ENCODE measurements at regions not wholly inside any gene's neighbourhood (a gene's known extent, or its start where the extent isn't known, plus 50 kb on each side); places are given as distances from the start of the nearest gene placed in this dataset.
A peak's percentile ranks its signal among the peaks of the same experiment; 100 is the strongest.
"Not testable (repeated sequence)": the region's sequence is repeated elsewhere in the genome, so short reads cannot be mapped to it uniquely, and the experiment has no call there.

DNA sequence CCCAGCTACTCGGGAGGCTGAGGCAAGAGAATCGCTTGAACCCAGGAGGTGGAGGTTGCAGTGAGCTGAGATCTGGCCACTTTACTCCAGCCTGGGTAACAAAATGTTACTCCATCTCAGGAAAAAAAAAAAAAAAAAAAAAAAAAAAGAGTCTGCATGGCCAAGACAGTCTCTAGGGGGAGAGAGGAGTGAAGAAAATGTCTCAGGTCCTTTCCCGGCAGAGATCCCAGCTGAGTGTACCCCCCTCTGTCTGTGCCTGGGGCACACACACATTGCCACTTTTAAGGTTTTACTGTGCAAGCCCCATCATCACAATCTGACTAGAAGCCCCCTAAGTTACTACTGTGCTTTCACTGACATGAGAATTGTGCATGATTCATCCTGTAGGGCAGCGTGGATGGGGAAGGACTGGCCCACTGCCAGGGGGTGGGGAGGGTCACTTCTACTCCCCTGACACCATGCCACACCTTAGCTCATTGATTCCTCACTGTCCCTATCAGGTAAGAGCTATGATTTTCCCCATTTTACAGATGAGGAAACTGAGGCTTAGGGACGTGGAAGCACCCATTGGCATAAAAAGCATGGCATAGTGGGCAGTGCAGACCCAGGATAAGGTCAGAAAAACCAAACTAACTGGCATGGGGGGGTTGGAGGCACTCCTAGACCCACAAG, 102.3 kb upstream of the LARP1 start:
- no peak for DNase-seq (ENCODE audit: low spot score)

DNA sequence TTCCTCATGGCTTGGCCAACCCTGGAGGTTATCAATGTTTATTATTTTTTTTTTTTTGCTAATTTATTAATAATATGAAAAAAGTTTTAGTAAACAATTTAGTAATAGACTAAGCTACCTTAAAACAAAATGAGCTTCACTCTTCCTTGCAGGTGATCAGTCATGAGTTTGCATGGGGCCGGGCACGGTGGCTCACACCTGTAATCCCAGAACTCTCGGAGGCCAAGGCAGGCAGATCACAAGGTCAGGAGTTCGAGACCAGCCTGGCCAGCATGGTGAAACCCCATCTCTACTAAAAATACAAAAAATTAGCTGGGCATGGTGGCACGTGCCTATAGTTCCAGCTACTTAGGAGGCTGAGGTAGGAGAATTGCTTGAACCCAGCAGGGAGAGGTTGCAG, 103.4 kb upstream of the LARP1 start:
- not testable (repeated sequence) for DNase-seq (ENCODE audit: low spot score)

DNA sequence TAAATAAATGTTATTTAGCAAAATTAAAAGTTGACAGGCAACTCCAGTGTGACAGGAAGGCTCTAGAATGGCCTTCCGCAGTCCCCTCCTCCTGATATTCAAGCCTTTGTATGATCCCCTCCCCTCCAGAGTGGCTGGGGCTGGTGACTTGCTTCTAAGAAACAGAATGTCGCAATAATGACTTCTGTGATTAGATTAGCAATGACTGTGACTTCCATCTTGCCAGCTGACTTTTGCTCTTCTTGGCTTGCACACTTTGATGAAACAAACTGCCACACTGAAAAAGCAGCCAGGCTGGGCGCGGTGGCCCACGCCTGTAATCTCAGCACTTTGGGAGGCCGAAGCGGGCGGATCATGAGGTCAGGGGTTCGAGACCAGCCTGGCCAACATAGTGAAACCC, 106.5 kb upstream of the LARP1 start:
- DNase-seq (ENCODE audit: low spot score): no peak

GRCh38 chr5:154648229-154648628, 106.9 kb upstream of the LARP1 start:
- no peak for DNase-seq (ENCODE audit: low spot score)

DNA sequence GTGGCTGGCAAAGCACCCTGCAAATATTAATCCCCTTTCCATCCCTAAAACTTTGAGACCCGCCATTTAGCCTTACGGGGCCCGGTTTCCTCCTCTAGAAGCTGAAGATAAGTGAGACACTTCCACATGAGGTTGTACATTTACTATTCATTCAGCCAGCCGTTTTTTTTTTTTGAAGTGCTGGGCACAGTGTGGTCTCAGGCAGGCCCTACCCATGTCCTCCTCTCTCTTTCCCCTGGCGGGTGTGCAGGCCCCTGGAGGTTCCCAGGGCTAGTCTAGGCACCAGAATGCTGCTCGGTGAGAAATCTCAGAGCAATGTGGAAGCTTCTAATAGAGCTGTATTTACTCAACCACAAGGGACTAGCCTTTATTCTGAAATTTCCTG, 107.4 kb upstream of the LARP1 start:
- no peak for DNase-seq (ENCODE audit: low spot score)

DNA sequence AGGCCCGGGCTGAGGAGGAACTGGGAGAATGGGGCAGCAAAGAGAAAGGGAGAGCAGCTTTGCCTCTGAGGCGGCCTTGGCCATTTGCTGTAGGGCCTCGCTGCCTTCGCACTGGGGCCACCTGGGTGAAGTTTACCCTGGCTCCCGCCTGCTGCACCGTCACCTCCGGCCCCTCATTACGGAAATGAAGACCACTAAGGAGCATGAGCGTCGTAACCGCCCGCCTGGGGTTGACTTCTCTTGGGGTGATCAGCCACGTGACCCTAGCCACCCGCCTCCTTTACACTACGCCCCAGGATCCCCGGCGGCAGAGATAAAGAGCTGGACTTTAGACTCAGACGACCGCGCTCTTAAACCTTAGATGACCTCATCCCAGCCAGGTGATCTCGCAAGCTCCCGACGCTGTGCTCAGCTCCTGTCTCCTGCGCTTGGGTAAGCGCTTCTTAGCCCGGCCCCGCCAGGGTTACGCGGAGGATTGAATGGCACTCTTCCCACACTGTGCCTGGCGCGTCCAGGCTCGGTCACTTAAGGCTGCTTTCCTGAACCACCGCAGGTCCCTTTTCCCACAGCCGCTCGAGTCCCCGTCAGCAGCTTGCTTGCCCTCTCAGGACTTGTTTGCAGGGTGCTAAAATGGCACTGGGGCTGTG, 107.9 kb upstream of the LARP1 start:
- DNase-seq (ENCODE audit: low spot score): peak; percentile 49

- DNase-seq (ENCODE audit: low spot score): no peak
These were observed 108.4 kb upstream of the LARP1 start for GRCh38 chr5:154646745-154647113.

- DNase-seq (ENCODE audit: low spot score): no peak
These were observed 110.3 kb upstream of the LARP1 start for GRCh38 chr5:154644745-154645411.

DNA sequence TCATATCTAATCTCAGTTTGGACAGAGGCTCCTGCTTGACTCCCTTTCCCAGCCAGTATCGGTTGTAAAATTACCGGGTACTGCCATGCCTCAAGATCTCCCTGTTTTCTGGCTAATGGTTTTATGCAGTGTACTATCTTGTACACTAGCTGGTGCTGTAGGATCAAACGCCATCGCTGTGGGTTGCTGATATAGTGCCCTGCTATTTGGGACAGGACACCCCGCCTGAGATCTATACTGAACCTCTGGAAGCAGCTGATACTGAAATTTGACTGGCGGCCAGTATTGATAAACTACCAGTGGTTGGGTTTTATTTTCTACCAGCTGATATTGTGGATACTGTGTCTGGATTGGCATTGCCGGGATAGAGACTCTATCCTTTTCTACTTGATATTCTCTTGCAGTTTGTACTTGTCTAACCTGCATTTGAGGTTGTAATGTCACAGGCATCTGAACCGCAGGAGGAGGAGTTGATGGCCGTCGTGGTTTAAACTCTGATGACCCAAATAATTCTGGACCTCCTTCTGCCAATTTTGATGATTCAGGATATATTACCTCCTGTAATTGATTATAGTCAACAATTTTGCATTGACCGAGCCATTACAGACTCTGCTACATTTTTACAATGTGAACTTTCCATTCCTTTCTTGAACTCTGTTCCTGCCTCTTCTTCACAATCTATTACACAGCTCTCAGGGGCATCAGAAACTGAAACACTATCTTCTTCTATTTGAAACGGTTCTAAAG, 112.5 kb upstream of the LARP1 start:
- DNase-seq (ENCODE audit: low spot score): no peak

GRCh38 chr5:154640213-154640831, 114.9 kb upstream of the LARP1 start:
- DNase-seq (ENCODE audit: low spot score): not testable (repeated sequence)

DNA sequence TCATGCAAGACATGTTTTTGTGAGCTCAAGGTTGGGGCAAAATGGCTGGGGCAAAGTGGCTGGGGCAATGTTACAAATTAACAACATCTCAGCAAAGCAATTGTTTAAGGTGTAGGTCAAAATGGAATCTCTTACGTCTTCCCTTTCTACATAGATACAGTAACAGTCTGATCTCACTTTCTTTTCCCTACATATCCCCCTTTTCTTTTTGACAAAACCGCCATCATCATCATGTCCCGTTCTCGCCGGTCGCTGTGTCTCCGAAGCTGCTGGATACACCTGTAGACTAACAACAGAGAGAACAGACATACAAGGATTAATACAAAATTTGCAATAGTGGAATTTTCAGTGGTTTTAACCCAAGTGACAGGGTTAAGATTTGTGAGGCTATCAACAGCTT, 118.4 kb upstream of the LARP1 start:
- DNase-seq (ENCODE audit: low spot score): not testable (repeated sequence)

DNA sequence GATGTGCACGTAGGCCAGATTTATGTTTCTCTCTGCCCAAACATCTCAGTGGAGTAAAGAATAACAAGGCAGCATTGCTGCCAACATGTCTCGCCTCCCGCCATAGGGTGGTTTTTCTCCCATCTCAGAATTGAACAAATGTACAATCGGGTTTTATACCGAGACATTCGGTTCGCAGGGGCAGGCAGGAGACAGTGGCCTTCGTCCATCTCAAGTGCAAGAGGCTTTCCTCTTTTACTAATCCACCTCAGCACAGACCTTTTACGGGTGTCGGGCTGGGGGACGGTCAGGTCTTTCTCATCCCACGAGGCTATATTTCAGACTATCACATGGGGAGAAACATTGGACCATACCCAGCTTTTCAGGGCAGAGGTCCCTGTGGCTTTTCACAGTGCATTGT, 118.9 kb upstream of the LARP1 start:
- DNase-seq (ENCODE audit: low spot score): not testable (repeated sequence)

DNA sequence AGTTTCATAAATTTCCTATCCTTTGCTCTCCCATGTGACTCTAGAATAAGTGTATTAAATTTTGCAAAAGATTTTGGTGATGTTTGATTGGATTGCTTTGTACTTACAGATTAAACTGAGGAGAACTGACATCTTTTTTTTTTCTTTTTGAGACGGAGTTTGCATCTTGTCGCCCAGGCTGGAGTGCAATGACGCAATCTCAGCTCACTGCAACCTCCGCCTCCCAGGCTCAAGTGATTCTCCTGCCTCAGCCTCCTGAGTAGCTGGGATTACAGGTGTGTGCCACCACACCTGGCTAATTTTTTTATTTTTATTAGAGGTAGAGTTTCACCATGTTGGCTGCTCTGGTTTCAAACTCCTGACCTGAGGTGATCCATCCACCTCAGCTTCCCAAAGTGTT, 121.4 kb upstream of the LARP1 start:
- DNase-seq (ENCODE audit: low spot score): not testable (repeated sequence)

- DNase-seq (ENCODE audit: low spot score): no peak
These were observed 124.0 kb upstream of the LARP1 start for GRCh38 chr5:154631141-154631540.

DNA sequence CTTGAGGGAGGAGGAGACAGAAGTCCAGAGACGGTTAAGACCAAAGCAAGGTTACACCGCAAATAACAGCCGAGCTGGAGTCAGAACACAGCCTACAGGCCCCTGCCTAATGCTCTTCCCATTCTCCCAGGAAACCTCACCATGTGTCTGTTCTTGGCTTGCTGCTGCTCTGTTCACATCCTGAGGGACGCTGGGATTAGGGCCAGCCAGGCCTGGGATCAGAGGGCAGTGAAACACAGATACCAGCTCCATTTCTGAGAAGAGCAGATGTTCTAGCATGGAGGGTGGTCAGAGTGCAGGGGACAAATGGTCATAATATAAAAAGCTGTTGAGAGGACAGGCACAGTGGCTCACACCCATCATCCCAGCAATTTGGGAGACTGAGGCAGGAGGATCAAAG, 124.8 kb upstream of the LARP1 start:
- DNase-seq (ENCODE audit: low spot score): no peak

DNA sequence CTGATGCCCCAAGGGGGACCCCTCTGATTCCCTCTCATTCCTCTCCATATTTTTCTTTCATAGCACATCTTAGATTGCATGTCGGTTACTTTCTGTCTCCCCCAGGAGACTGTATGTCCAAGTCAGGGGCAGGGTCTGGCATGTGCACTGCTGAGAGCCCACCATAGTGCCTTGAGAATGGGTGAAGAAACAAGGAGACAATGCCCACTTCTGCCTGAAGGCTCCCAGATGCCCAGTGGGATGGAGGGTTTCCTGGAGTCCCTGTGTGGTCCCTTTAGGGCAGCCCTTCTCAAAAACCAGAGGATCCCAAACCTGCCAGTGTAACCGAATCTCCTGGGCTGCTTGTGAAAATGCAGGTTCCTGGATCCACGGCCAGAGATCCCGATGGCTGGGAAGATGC, 126.5 kb upstream of the LARP1 start:
- no peak for DNase-seq (ENCODE audit: low spot score)

GRCh38 chr5:154627698-154628678, 127.2 kb upstream of the LARP1 start:
- DNase-seq (ENCODE audit: low spot score): no peak

- no peak for DNase-seq (ENCODE audit: low spot score)
These were observed 128.2 kb upstream of the LARP1 start for GRCh38 chr5:154626876-154627557.

- DNase-seq (ENCODE audit: low spot score): no peak
These were observed 130.1 kb upstream of the LARP1 start for GRCh38 chr5:154625031-154625430.

DNA sequence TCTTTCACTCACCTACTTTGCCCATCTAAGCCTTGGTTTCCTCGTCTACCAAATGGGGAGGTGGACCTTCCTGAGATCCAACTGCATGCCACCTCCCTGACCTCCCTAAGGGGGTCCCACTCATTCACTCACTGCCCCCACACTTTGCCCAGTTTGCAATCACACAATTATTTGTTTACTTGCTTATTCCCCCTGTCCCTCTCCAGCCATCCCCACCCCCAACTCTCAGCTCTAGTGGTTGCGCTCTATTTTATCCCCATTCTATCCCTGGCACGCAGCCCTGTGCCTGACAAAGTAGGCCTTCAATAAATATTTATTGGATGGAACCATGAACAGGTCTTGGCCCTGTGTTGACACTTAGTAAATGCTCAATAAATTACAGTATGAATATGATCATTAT, 130.8 kb upstream of the LARP1 start:
- DNase-seq (ENCODE audit: low spot score): no peak

DNA sequence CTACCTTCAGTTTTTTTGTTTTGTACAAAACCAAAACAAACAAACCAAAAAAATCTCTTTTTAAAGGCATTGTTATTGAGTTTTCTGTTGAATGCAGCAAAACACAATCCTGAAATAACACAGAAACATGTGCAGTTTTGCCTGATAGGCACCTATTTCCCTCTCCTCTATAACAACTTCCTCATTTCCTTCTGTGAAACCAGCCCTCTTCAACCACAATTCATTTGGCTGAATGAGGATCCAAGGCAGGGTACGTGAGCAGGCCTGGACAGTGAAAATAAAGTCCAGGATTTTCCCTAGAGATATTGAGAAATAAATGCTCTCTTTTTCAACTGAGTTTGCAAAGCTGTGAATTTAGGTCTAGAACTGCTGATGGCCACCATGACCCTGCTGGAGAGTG, 134.8 kb upstream of the LARP1 start:
- no peak for DNase-seq (ENCODE audit: low spot score)

Data from germinal center (tissue), 1 donor.